ENCODE measurements at regions not wholly inside any gene's neighbourhood (a gene's known extent, or its start where the extent isn't known, plus 50 kb on each side); places are given as distances from the start of the nearest gene placed in this dataset.

- H3K36me3 ChIP-seq, result no peaks in the 10 kb centered on the region
- no peak overlapping the region for H3K4me3 ChIP-seq
- no peak for TF ChIP-seq CTCF (IDR thresholded peaks at IDR 0.05)
- TF ChIP-seq POLR2AphosphoS5 (IDR thresholded peaks at IDR 0.05), result no peak
- TF ChIP-seq EP300 (IDR thresholded peaks at IDR 0.05), result no peak
- TF ChIP-seq POLR2A (IDR thresholded peaks at IDR 0.05), result no peak
- ATAC-seq, result no peak
- H3K4me1 ChIP-seq, result no peaks in the 10 kb centered on the region
- no peak overlapping the region for H3K27ac ChIP-seq
- H3K9me3 ChIP-seq, result no peaks in the 10 kb centered on the region
- WGBS, 2 donors (ENCODE audit: low coverage in 1 of 2), result 83% methylated on average over 2 of the region's 6 CpGs; no CpG with 5 or more reads in 1 of the 2 donors
- H3K27me3 ChIP-seq, result no peaks in the 10 kb centered on the region
These were observed 288.2 kb upstream of the HS6ST1 start for GRCh38 chr2:128606837-128607236.

GRCh38 chr2:128607440-128607839 is 288.8 kb upstream of the HS6ST1 start:
- H3K9me3 ChIP-seq, result no peaks in the 10 kb centered on the region
- TF ChIP-seq CTCF (IDR thresholded peaks at IDR 0.05) (no peak), POLR2AphosphoS5 (IDR thresholded peaks at IDR 0.05) (no peak), POLR2A (IDR thresholded peaks at IDR 0.05) (no peak), EP300 (IDR thresholded peaks at IDR 0.05) (no peak)
- no peak overlapping the region for H3K27ac ChIP-seq
- WGBS, 2 donors (ENCODE audit: low coverage in 1 of 2), result 17 to 76% methylated on average over 1 to 4 of the region's 9 CpGs
- no peaks in the 10 kb centered on the region for H3K4me1 ChIP-seq
- H3K4me3 ChIP-seq, result no peak overlapping the region
- H3K27me3 ChIP-seq, result no peaks in the 10 kb centered on the region
- H3K36me3 ChIP-seq, result no peaks in the 10 kb centered on the region
- ATAC-seq, result no peak

GRCh38 chr2:128607911-128608506 is 289.3 kb upstream of the HS6ST1 start:
- TF ChIP-seq CTCF (IDR thresholded peaks at IDR 0.05), result no peak
- TF ChIP-seq EP300 (IDR thresholded peaks at IDR 0.05), result no peak
- no peak for TF ChIP-seq POLR2A (IDR thresholded peaks at IDR 0.05)
- TF ChIP-seq POLR2AphosphoS5 (IDR thresholded peaks at IDR 0.05), result no peak
- Histone ChIP-seq H3K36me3 (no peaks in the 10 kb centered on the region), H3K27me3 (no peaks in the 10 kb centered on the region), H3K9me3 (no peaks in the 10 kb centered on the region), H3K4me1 (no peaks in the 10 kb centered on the region), H3K4me3 (no peak overlapping the region), H3K27ac (no peak overlapping the region)
- WGBS, 2 donors (ENCODE audit: low coverage in 1 of 2), result 88% methylated on average over 5 of the region's 23 CpGs; no CpG with 5 or more reads in 1 of the 2 donors
- ATAC-seq, result no peak

GRCh38 chr2:128608921-128609880 is 290.5 kb upstream of the HS6ST1 start:
- TF ChIP-seq CTCF (IDR thresholded peaks at IDR 0.05), result no peak
- no peak for TF ChIP-seq POLR2A (IDR thresholded peaks at IDR 0.05)
- no peak for TF ChIP-seq POLR2AphosphoS5 (IDR thresholded peaks at IDR 0.05)
- TF ChIP-seq EP300 (IDR thresholded peaks at IDR 0.05), result no peak
- H3K4me1 ChIP-seq, result no peaks in the 10 kb centered on the region
- ATAC-seq, result no peak
- no peak overlapping the region for H3K4me3 ChIP-seq
- no peak overlapping the region for H3K27ac ChIP-seq
- H3K9me3 ChIP-seq, result no peaks in the 10 kb centered on the region
- H3K27me3 ChIP-seq, result no peaks in the 10 kb centered on the region
- WGBS, 2 donors (ENCODE audit: low coverage in 1 of 2), result 96 to 97% methylated on average over 4 to 10 of the region's 18 CpGs
- H3K36me3 ChIP-seq, result no peaks in the 10 kb centered on the region

All from gastroesophageal sphincter (tissue), 4 donors.